Hepatocyte (in vitro differentiated cells): ENCODE measurements at regions not wholly inside any gene's neighbourhood (a gene's known extent, or its start where the extent isn't known, plus 50 kb on each side); places are given as distances from the start of the nearest gene placed in this dataset.

Experiments
- CTCF ChIP-seq: fragments of 200-600 bp; sonication (generic); IDR thresholded peaks from 2 replicates; pipeline ENCODE4 v1.5.1; 2016; ENCODE audit warnings: antibody characterized with exemption, mild to moderate bottlenecking; ENCODE audit not compliant: poor library complexity
- EZH2 ChIP-seq: fragments of 200-600 bp; sonication (generic); IDR thresholded peaks from 2 replicates; pipeline ENCODE4 v1.6.1; 2016; ENCODE audit warnings: antibody characterized with exemption, mild to moderate bottlenecking, borderline replicate concordance
- EZH2phosphoT487 ChIP-seq: fragments of 200-600 bp; sonication (generic); IDR thresholded peaks from one replicate; pipeline ENCODE4 v1.6.1; 2018; ENCODE audit warnings: antibody characterized with exemption, mild to moderate bottlenecking, low read depth, moderate library complexity; ENCODE audit not compliant: unreplicated experiment, severe bottlenecking

- TF ChIP-seq CTCF (no peak), EZH2 (no peak), EZH2phosphoT487 (no peak)
Observed at GRCh38 chr2:239804161-239805042, 220.7 kb downstream of the NDUFA10 start.
